GM21619 (cell line): ENCODE measurements at regions not wholly inside any gene's neighbourhood (a gene's known extent, or its start where the extent isn't known, plus 50 kb on each side); places are given as distances from the start of the nearest gene placed in this dataset.

Experiments
- ATAC-seq: cut with Tn5 transposase; IDR thresholded peaks from one replicate; pipeline ENCODE4 v1.9.1; 2021; ENCODE audit not compliant: unreplicated experiment

- ATAC-seq: no peak
Measured at GRCh38 chr3:82942041-82942440, 1180.6 kb upstream of the GBE1 start.

- ATAC-seq: no peak
Measured at GRCh38 chr3:82940124-82940523, 1178.7 kb upstream of the GBE1 start.

GRCh38 chr3:82939491-82940097 lies 1178.1 kb upstream of the GBE1 start:
- ATAC-seq: no peak

DNA sequence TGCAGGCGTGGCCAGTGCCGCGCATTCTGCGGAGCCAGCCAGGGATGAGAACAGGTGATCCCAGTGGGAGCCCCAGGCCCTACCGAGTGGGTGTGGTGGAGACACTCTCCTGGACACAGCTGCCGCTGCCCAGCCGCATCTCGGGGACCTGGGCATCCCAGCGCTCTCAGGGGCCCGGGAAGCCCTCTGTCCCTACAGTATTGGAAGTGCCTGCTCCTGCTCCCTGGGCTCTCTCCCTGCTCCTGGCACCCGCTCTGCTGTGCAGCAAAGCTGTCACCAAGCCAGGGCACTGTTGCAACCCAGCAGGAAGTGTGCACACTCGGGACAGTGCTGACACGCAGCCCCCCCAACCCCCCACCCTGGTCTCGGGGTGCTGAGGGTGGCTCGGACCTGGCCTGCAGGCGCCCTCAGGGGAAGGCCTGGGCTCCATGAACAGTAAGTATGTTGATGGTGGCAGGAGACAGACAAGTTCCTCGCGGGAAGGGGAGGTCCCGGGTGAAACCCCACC lies 1177.4 kb upstream of the GBE1 start:
- no peak for ATAC-seq

DNA sequence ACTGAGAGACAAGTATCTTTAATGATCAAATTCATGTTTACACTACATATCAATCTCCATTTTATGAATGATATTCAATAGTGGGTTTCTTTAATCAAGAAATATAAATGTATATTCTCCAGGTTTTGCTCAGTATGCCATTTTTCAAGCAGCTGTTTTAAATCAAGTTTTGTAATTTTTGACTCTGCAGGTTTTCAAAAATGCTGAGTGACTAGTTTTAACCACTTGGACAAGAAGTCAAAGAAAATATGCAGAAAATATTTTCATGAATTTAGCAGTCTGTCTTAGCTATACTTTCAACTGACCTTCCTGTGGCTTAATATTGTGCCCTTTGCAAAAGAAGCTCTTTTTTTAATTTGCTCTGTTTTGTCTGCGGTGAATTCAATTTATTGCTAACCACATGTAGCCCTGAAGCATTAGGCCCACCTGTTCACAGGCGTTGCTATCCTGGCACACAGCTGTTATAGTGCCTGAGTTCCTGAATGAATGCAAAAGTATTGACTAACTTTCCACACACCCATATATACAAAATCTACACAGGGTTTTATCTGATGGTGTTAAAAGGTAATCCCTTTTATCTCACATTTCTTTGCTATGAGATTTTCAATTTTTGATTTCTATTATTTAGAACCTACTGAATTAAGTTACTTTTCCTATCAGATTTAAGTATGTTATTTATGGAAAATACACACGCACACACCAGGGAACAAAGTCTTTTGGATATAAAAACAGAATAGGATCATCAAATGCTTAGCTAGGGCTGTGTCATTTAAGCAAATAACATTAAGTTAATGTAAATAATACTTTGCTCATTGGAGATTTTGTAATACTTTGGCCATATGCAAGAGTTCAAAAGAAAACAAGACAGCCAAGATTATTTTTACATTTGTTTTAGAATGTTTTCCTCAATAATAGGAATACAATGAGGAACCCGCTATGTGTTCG lies 1166.1 kb upstream of the GBE1 start:
- ATAC-seq: no peak

DNA sequence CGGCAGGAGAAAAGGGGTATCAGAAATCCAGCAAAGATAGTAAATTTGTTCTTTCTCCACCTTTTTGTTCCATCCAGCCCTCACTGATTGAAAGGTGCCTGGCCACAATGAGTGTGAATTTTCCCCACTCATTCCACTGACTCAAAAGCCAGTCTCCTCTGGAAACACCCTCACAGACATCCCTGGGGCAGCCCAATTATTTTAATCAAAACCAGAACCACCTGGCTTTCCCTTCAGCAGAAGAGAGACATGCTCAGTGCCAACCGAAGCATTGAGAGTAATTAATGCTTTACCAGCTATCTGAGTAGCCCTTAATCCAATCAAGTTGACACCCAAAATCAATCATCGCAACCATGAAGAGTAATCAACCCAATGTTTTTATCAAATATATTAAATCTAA lies 1129.6 kb upstream of the GBE1 start:
- no peak for ATAC-seq

GRCh38 chr3:82883072-82883471 lies 1121.6 kb upstream of the GBE1 start:
- no peak for ATAC-seq

DNA sequence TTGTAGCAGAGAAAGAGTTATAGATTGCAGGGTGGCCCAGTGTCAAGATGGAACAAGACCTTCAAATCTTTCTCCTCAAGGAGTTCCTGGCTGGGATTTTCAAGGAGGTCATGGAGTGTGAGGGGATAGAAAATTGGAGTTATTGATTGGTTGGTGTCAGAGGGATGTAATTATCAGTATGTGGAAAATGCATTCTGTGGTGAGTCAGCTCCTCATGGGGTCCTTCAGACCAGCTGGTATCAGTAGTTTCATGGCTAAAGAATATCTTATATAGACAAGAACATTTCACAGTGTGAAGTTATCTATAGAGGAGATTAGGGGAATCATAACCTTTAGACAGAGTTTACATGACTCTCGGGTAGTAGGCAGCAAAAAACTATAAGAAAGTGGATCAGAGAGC lies 1114.0 kb upstream of the GBE1 start:
- no peak for ATAC-seq

GRCh38 chr3:82839871-82840270 lies 1078.4 kb upstream of the GBE1 start:
- ATAC-seq: no peak

DNA sequence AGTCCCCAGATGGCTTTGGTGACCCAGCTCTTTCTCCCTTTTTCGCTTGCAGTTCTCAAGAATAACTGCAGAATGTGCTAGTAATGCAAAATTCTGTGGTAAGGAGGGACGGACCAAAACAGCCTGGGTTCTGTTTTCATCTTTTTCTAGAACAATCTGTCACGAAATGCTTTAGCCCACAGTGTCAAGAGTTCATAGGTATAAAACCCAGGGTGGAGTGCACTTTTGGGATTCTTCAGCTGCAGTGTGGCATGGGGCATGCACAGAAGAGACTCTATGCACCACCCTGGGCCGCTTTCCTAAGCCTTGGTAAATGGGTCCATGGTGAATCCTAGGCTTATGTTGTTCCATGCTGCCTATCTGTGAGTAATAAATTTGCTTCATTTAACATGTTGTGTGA lies 1072.7 kb upstream of the GBE1 start:
- no peak for ATAC-seq

GRCh38 chr3:82824491-82824890 lies 1063.0 kb upstream of the GBE1 start:
- no peak for ATAC-seq

GRCh38 chr3:82816086-82816485 lies 1054.6 kb upstream of the GBE1 start:
- ATAC-seq: no peak

DNA sequence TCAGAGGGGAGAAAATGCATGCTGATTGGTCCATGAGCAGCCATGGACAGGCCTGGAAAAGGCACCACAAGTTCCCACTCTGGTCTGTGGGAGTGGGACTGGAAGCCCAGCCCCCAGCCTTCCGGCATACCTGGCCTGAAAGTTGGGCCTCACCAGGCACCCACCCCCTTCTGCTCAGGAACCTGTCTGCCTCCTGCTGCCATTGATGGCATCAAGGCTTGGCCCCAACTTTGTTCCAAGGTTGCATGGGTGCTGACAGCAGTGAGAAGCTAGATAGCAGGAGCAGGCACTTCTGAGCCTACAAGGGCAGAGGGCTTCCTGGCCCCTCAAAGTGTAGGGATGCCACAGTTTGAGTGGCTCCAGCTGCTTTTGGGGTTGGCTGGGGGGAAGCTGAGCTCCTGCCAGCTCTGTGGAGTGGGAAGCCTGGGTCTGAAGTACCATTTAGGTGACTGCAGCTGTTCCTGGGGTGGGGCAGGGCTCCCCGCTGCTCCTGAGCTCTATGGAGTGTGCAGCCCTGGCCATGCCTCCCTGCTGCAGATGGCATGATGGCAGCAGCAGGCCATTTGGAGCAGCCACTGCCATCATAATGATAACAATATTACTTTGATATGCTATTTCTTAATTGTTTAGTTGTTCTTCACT lies 1054.1 kb upstream of the GBE1 start:
- ATAC-seq: no peak

- no peak for ATAC-seq
Measured at GRCh38 chr3:82814660-82815059, 1053.2 kb upstream of the GBE1 start.

DNA sequence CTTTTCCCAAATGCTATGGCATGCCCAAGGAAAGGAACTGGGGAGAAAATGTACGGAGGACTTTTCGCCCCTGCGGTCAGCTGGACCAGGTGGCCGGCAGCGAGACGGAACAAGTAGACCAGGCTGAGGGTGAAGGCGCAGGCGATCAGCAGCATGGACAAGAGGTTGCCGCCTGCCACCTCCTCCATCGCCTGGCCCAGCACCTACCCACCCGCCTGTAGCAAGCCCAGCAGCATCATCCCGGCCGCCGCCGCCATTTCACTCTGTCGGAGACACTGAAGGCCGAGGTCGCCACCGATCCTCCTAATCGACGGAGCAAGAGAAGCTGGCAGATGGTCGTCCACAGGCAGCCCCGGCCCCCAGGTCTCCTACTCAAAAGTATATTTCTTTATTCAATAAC lies 1046.3 kb upstream of the GBE1 start:
- no peak for ATAC-seq

- no peak for ATAC-seq
Measured at GRCh38 chr3:82802501-82802900, 1041.1 kb upstream of the GBE1 start.

GRCh38 chr3:82800248-82800647 lies 1038.8 kb upstream of the GBE1 start:
- ATAC-seq: no peak

DNA sequence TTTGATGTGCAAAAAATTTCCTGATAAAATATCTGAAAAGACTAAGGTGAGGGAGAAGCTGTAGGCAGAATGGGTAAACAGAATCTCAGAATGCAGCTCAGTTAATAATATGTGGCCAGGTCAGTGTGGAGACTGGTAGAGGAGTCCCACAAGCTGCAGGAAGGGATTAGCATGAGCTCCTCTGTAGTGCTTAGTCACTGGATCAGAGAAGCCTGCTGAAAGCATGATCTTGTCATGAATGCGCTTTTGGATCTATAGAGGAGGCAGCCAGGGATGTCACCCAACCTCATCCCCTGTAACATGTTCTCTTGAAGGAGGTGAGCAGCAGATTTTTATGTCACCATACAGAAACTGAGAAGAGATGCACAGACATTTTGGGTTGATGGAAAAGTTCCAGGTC lies 1035.3 kb upstream of the GBE1 start:
- ATAC-seq: no peak

- no peak for ATAC-seq
Measured at GRCh38 chr3:82791241-82791640, 1029.8 kb upstream of the GBE1 start.

GRCh38 chr3:82790307-82791097 lies 1029.1 kb upstream of the GBE1 start:
- ATAC-seq: no peak

- ATAC-seq: no peak
Measured at GRCh38 chr3:82783194-82783593, 1021.7 kb upstream of the GBE1 start.
